ENCODE measurements at regions not wholly inside any gene's neighbourhood (a gene's known extent, or its start where the extent isn't known, plus 50 kb on each side); places are given as distances from the start of the nearest gene placed in this dataset.

DNA sequence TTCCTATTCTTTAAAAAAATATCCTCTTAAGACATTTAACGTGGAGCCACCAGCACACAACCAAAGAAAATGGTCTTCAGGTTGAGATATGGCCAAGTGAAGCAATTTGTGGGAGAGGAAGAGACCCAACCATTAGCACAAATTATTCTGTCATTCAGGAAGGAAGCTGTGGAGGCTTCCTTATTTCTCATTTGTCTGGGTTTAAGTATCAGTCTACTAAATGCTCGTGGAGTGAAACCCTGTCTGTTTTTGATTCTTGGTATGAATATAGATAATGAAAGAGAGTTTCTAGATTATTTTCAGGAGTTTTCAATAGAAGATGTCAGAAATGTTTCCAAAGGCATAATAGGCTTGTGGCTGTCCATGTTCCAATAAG lies 125.1 kb downstream of the GPR65 start:
- DNase-seq: no peak
- Mint-ChIP-seq H3K4me1 (peaks cover 17% of the 10 kb centered on the region), H3K4me3 (no peak overlapping the region), H3K27me3 (peaks cover 6% of the 10 kb centered on the region), H3K9me3 (peaks cover 4% of the 10 kb centered on the region), H3K36me3 (no peaks in the 10 kb centered on the region), H3K27ac (no peak overlapping the region)
- CTCF ChIA-PET: interaction anchor here (0.9 to 1.8 kb wide), 3 partner anchors 18 to 210 kb away, joined by 3 to 5 read pairs (median 4); no protein-coding TSS in a partner anchor

Data from activated naive CD4-positive, alpha-beta T cell treated with anti-CD3 and anti-CD28 coated beads, Interleukin-2, amount 10 ng/mL, durations not matched to agents 7 days and 5 days (primary cell).